ENCODE measurements at regions not wholly inside any gene's neighbourhood (a gene's known extent, or its start where the extent isn't known, plus 50 kb on each side); places are given as distances from the start of the nearest gene placed in this dataset.

- H2BK120ac ChIP-seq (ENCODE audit: low read depth, low read length): no peak overlapping the region
- H3K4me2 ChIP-seq (ENCODE audit: low read depth, low read length): no peak overlapping the region
- H4K20me1 ChIP-seq (ENCODE audit: insufficient read depth, low read length): no peaks in the 10 kb centered on the region
- H3K27me3 ChIP-seq (ENCODE audit: control insufficient read depth, insufficient read depth, low read length): peaks cover 5% of the 10 kb centered on the region; the same call in 1 of the 2 replicates
- no peak overlapping the region for H3K23ac ChIP-seq (ENCODE audit: low read depth, low read length)
- no peak overlapping the region for H3K9ac ChIP-seq (ENCODE audit: low read depth, low read length)
- no peak overlapping the region for H3K27ac ChIP-seq (ENCODE audit: insufficient read depth, low read length)
- no peaks in the 10 kb centered on the region for H3K9me1 ChIP-seq (ENCODE audit: insufficient read depth, low read length)
- BruUV-seq (replicated peaks): no TSS peak
- H3K9me3 ChIP-seq (ENCODE audit: control insufficient read depth, insufficient read depth, low read length): no peaks in the 10 kb centered on the region
- H3K14ac ChIP-seq (replicated peaks; ENCODE audit: low read depth, low read length): no peak overlapping the region
- H3K18ac ChIP-seq (ENCODE audit: low read depth, low read length): no peak overlapping the region
- in situ Hi-C loops (cut with MboI; ENCODE audit: low sequenced_read_pairs) (no loop called here), intact Hi-C loops (cut with micrococcal nuclease) (no loop called here), dilution Hi-C loops (cut with HindIII; ENCODE audit: low sequenced_read_pairs, unreplicated experiment) (no loop called here)
- no peak overlapping the region for H2BK20ac ChIP-seq (ENCODE audit: low read depth, low read length)
- ChIA-PET POLR2A (ENCODE audit: unreplicated experiment) (no interaction called here), CTCF (no interaction called here)
- no peak for TF ChIP-seq RCOR1 (IDR thresholded peaks at IDR 0.05; ENCODE audit: insufficient replicate concordance, low read length)
- no peak for TF ChIP-seq MAZ (IDR thresholded peaks at IDR 0.05; ENCODE audit: borderline replicate concordance, low read depth, low read length)
- TF ChIP-seq CTCF (conservative IDR thresholded peaks at IDR 0.05; ENCODE audit: low read depth, low read length): no peak
- TF ChIP-seq RAD21 (IDR thresholded peaks at IDR 0.05; ENCODE audit: low read length): no peak
- TF ChIP-seq CHD1 (IDR thresholded peaks at IDR 0.05; ENCODE audit: low read depth, low read length): no peak
- TF ChIP-seq MAFK (IDR thresholded peaks at IDR 0.05; ENCODE audit: low read depth, low read length): no peak
- TF ChIP-seq MXI1 (IDR thresholded peaks at IDR 0.05; ENCODE audit: borderline replicate concordance, low read depth, low read length): no peak
- TF ChIP-seq USF2 (IDR thresholded peaks at IDR 0.05; ENCODE audit: low read depth, low read length): no peak
- TF ChIP-seq BHLHE40 (IDR thresholded peaks at IDR 0.05; ENCODE audit: low read depth, low read length): no peak
- no peak for TF ChIP-seq SMC3 (IDR thresholded peaks at IDR 0.05; ENCODE audit: low read depth, low read length)
- TF ChIP-seq POLR2A (IDR thresholded peaks at IDR 0.05; ENCODE audit: low read depth, low read length): no peak
- no peak for TF ChIP-seq ELK1 (IDR thresholded peaks at IDR 0.05; ENCODE audit: borderline replicate concordance, low read depth, low read length)
- TF ChIP-seq CEBPB (IDR thresholded peaks at IDR 0.05; ENCODE audit: low read depth, low read length): no peak
- no peak for TF ChIP-seq RFX5 (IDR thresholded peaks at IDR 0.05; ENCODE audit: low read depth, low read length)
- no peak for TF ChIP-seq FOS (IDR thresholded peaks at IDR 0.05; ENCODE audit: low read depth, low read length)
- TF ChIP-seq NFE2L2 (IDR thresholded peaks at IDR 0.05; ENCODE audit: low read depth, low read length): no peak
- DNase-seq (no peak), ATAC-seq (ENCODE audit: low read depth) (no peak)
- no peak overlapping the region for H3K56ac ChIP-seq (ENCODE audit: extremely low read depth, insufficient read depth, low read length)
- no peak overlapping the region for H2BK5ac ChIP-seq (ENCODE audit: low read depth, low read length, poor library complexity, severe bottlenecking)
- H2AFZ ChIP-seq (replicated peaks; ENCODE audit: low read length, poor library complexity): no peak overlapping the region
- H2BK15ac ChIP-seq (ENCODE audit: low read depth, low read length): no peak overlapping the region
- no peak overlapping the region for H4K91ac ChIP-seq (ENCODE audit: insufficient read depth, low read depth, low read length)
- H3K79me1 ChIP-seq (ENCODE audit: low read depth in 1 of 2, low read length in 2 of 2): no peaks in the 10 kb centered on the region
- H4K8ac ChIP-seq (ENCODE audit: low read depth in 2 of 2, low read length in 2 of 2): no peak overlapping the region
- 57% methylated on average over 2 of the region's 12 CpGs; no CpG with 5 or more reads in 1 of the 2 experiments for WGBS, 2 experiments (ENCODE audit: extremely low coverage in 2 of 2, insufficient read length in 1 of 2)
- no peaks in the 10 kb centered on the region for H3K36me3 ChIP-seq (ENCODE audit: control insufficient read depth, insufficient read depth, low read length)
- no peaks in the 10 kb centered on the region for H3K4me1 ChIP-seq (ENCODE audit: control insufficient read depth, insufficient read depth, low read length)
- no peak overlapping the region for H4K5ac ChIP-seq (ENCODE audit: low read depth, low read length)
- H2AK9ac ChIP-seq (replicated peaks; ENCODE audit: low read depth, low read length, poor library complexity): no peak overlapping the region
- H3K4me3 ChIP-seq (ENCODE audit: insufficient read depth, low read depth, low read length): no peak overlapping the region
- no peak overlapping the region for H2AK5ac ChIP-seq (ENCODE audit: low read depth, low read length)
- no peak overlapping the region for H3K4ac ChIP-seq (ENCODE audit: low read depth, low read length)
Measured at GRCh38 chr20:22916021-22916842, 118.9 kb upstream of the SSTR4 start.
